ENCODE measurements at regions not wholly inside any gene's neighbourhood (a gene's known extent, or its start where the extent isn't known, plus 50 kb on each side); places are given as distances from the start of the nearest gene placed in this dataset.

- TF ChIP-seq GATA2 (IDR thresholded peaks at IDR 0.05; ENCODE audit: low read depth, low read length): no peak
- no peak for TF ChIP-seq GATA3 (IDR thresholded peaks at IDR 0.05; ENCODE audit: low read depth, low read length)
Observed at GRCh38 chr20:59498291-59498690, 106.0 kb upstream of the PHACTR3 start.

Measured in SH-SY5Y (cell line).